NCI-H526 treated with DMSO at 0.1 percent for 48 hours (cell line): ENCODE measurements at regions not wholly inside any gene's neighbourhood (a gene's known extent, or its start where the extent isn't known, plus 50 kb on each side); places are given as distances from the start of the nearest gene placed in this dataset.
"Not testable (repeated sequence)": the region's sequence is repeated elsewhere in the genome, so short reads cannot be mapped to it uniquely, and the experiment has no call there.

Experiments used
- DNase-seq: peaks from one replicate; lab custom pipeline; 2025; lab: John Stamatoyannopoulos, UW

GRCh38 chr4:84279678-84280077 is 219.4 kb downstream of the NKX6-1 start:
- DNase-seq: no peak

GRCh38 chr4:84277923-84278322 is 221.2 kb downstream of the NKX6-1 start:
- no peak for DNase-seq

GRCh38 chr4:84276752-84277151 is 222.3 kb downstream of the NKX6-1 start:
- no peak for DNase-seq

- no peak for DNase-seq
These were observed 229.5 kb downstream of the NKX6-1 start for GRCh38 chr4:84269536-84270044.

GRCh38 chr4:84264652-84265051 is 234.4 kb downstream of the NKX6-1 start:
- no peak for DNase-seq

GRCh38 chr4:84263415-84263814 is 235.7 kb downstream of the NKX6-1 start:
- no peak for DNase-seq

- DNase-seq: no peak
These were observed 238.6 kb downstream of the NKX6-1 start for GRCh38 chr4:84260495-84260894.

GRCh38 chr4:84258905-84259830 is 239.9 kb downstream of the NKX6-1 start:
- DNase-seq: no peak

GRCh38 chr4:84254537-84254936 is 244.6 kb downstream of the NKX6-1 start:
- DNase-seq: no peak

GRCh38 chr4:84249521-84249920 is 249.6 kb downstream of the NKX6-1 start:
- DNase-seq: no peak

GRCh38 chr4:84245042-84245441 is 254.1 kb downstream of the NKX6-1 start:
- not testable (repeated sequence) for DNase-seq

- DNase-seq: not testable (repeated sequence)
These were observed 254.7 kb downstream of the NKX6-1 start for GRCh38 chr4:84244346-84244801.

- DNase-seq: no peak
These were observed 255.4 kb downstream of the NKX6-1 start for GRCh38 chr4:84243685-84244084.

- DNase-seq: no peak
These were observed 259.7 kb downstream of the NKX6-1 start for GRCh38 chr4:84239278-84239845.

GRCh38 chr4:84238247-84239090 is 260.6 kb downstream of the NKX6-1 start:
- DNase-seq: no peak

- DNase-seq: no peak
These were observed 262.1 kb downstream of the NKX6-1 start for GRCh38 chr4:84237008-84237407.

GRCh38 chr4:84235126-84235944 is 263.8 kb downstream of the NKX6-1 start:
- no peak for DNase-seq

GRCh38 chr4:84232309-84233095 is 266.6 kb downstream of the NKX6-1 start:
- DNase-seq: no peak

GRCh38 chr4:84231539-84232055 is 267.5 kb downstream of the NKX6-1 start:
- DNase-seq: no peak

GRCh38 chr4:84224522-84224921 is 274.6 kb downstream of the NKX6-1 start:
- DNase-seq: no peak
